Central memory CD4-positive, alpha-beta T cell (primary cell): ENCODE measurements at regions not wholly inside any gene's neighbourhood (a gene's known extent, or its start where the extent isn't known, plus 50 kb on each side); places are given as distances from the start of the nearest gene placed in this dataset.
"Not testable (repeated sequence)": the region's sequence is repeated elsewhere in the genome, so short reads cannot be mapped to it uniquely, and the experiment has no call there.

Source experiments
- DNase-seq: peaks from one replicate; pipeline ENCODE4 v3.0.0; 2022

- no peak for DNase-seq
Observed at GRCh38 chr18:9021458-9021857, 81.0 kb upstream of the NDUFV2 start.

DNA sequence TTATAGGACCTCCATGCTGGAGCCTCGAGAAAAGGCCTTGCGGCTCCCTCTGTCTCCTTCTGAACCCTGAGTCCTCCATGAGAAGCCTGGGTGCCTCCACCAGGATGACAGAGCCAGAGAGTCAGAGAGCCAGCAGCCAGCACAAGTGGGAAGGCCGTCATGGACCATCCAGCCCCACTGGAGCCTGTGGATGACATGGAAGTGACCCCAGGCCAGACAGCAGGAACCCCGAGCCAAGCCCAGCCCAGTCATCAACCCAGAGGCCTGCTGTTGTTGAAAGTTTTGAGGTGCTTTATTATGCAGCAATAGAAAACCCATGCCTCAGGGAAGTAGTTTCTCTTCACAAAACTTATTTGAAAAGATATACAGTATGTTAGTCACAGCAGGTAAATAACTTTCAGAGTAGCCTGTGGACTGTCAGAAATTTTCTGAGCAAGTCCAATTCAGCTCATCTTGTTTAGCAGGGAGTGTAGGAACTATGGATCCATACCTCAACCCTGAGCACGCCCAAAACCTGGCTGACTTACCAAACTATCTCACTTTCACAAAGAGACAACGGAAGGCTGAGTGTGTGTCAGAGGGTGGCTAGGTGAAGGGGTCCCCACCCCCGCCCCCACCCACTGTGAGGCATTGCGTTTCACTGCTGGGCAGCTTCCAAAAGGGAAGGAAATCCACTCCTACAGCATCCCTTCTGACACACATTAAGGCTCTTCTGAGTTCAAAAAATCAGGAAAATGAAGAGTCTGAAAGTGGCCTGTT lies 79.9 kb upstream of the NDUFV2 start:
- no peak for DNase-seq

DNA sequence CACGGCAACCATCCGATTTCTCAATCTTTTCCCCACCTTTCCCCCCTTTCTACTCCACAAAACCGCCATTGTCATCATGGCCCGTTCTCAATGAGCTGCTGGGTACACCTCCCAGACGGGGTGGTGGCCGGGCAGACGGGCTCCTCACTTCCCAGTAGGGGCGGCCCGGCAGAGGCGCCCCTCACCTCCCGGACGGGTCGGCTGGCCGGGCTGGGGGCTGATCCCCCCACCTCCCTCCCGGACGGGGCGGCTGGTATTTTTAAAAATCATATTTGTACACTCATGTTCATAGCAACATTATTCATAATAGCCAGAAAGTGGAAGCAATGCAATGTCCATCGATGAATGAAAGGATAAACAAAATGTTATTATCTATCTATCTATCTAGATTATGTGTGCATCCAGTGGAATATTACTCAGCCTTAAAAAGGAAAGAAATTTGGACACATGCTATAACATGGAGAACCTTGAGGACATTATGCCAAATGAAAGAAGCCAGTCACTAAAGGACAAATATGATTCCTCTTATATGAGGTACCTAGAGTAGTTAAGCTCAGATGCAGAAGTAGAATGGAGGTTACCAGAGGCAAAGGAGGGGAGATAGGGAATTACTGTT lies 78.4 kb upstream of the NDUFV2 start:
- not testable (repeated sequence) for DNase-seq

DNA sequence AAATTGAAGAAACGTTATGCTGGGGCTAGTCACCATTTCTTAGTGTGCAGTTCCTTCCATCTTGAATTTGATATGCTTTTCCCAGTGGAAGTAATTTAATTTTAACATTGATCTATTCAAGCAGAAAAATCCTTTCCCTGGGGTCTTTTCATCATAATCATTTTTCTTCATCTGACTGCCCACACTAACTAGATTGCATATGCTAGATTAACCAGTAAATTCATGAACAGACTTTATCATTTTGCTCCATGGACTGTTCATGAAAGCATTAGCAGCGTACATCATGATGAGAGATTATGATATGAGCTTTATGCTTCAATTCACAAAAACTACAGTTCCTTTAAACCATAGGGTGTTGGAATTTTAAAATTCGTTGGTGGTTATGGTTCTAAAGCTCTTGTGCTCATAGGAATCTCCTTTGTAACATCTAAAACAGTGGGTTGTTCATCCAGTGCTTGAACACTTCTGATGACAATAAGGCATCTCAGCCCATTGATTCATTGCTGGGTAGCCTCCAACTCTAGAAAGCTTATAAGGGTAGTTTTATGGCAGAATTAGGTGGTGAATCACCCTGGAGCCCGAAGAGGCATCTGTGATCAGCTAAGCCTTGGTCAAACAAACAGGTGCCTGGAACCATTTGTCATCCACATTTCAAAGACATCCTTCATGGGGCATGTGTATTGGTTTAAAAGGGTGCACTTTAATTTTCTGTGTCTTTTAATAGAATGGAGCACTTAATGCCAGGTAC lies 77.2 kb upstream of the NDUFV2 start:
- DNase-seq, result no peak

GRCh38 chr18:9029131-9029530 lies 73.4 kb upstream of the NDUFV2 start:
- no peak for DNase-seq

DNA sequence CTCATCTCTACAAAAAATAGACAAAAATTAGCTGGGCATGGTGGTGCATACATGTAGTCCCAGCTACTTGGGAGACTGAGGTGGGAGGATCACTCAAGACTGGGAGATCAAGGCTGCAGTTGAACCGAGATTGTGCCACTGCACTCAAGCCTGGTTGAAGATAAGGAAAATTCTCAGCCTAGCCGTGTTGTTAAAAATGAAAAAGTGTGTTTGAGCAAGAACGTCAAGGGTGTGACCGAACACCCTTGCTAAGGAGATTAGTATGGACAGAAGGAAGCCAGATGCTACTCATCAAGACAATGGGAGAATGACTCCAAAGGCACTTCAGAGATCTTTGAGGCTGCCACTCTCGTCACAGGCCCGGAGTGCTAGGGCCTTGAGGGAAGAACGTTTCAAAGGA lies 70.0 kb upstream of the NDUFV2 start:
- no peak for DNase-seq

DNA sequence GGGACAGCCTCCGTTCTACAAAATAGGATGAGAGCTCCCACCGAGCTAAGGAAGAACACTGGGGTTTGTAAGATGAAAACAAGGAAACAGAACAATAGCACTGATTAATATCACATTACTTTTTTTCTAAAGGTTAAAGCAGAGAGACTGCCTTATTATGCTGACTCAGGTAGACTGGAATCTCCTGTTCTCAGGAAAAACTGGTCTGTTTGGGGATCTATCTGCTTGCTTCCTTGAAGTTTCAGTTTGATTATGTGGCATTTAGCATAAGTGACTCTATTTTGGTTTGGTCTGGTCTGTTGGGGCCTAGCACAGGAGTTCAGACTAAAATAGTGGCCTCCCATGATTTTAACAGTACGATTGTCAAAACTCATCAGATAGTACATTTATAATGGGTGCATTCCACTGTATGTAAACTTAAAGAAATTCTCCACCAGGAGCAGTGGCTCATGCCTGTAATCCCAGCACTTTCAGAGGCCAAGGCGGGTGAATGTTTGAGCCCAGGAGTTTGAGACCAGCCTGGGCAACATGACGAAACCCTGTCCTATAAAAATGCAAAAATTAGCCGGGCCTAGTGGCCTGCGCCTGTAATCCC lies 64.1 kb upstream of the NDUFV2 start:
- DNase-seq, result no peak

- no peak for DNase-seq
Observed at GRCh38 chr18:9039441-9040071, 62.9 kb upstream of the NDUFV2 start.

DNA sequence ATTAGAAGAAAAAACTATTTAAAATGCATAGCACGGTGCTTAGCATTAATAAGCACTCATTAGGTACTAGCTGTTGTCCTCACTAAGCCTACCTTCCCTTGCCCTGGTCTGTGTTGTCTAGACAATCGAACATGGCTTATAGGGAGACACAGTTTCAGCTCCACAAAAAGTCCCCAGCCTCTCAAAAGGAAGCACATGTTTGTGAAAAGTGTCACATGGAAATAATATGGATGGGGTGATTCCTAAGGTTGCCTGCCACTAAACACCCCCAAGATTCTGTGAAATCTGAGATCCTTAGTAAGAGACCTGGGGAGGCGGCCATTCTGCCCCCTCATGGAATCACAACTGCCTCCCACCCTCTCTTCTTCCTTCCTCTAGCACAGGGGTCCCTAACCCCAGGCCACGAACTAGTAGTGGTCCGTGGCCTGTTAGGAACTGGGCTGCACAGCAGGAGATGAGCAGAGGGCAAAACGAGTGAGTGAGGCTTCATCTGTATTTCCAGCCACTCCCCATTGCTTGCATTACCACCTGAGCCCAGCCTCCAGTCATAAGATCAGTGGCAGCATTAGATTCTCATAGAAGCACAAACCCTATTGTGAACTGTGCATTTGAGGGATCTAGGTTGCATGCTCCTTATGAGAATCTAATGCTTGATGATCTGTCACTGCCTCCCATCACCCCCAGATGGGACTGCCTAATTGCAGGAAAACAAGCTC lies 59.6 kb upstream of the NDUFV2 start:
- no peak for DNase-seq

- DNase-seq, result no peak
Observed at GRCh38 chr18:9043581-9043980, 58.9 kb upstream of the NDUFV2 start.

DNA sequence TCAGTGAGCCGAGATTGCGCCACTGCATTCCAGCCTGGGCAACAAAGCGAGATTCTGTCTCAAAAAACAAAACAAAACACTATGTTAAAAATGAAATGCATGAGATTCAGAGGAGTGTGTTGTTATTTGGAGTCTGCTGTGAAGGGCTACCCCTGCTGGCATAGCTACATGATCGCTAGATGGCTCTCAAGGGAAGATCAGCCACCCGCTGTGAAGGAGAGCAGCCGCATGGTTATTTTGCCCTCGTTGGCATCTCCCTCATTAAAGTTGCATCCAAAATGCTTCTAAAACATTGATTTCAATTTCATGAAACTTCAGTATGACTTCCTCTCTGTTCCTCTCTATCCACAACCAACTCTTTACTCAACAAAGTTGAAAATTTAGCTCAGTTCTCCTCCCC lies 54.8 kb upstream of the NDUFV2 start:
- no peak for DNase-seq

- DNase-seq, result no peak
Observed at GRCh38 chr18:9048236-9048635, 54.3 kb upstream of the NDUFV2 start.

GRCh38 chr18:9048808-9049494 lies 53.5 kb upstream of the NDUFV2 start:
- DNase-seq, result no peak

DNA sequence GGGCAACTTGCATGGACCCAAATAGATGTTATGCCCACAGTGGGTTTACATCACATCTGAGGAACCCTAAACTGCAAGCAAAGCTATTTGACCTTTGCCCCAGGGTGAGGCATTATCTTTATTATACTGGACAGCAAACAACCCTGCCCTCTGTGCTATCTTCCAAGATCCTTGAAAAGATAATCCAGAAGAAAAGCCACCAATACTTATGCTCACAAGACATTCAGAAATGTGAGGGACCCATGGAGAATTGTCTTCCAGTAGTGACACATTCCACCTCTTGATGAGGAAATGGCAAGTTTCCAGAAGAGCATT lies 53.0 kb upstream of the NDUFV2 start:
- no peak for DNase-seq

DNA sequence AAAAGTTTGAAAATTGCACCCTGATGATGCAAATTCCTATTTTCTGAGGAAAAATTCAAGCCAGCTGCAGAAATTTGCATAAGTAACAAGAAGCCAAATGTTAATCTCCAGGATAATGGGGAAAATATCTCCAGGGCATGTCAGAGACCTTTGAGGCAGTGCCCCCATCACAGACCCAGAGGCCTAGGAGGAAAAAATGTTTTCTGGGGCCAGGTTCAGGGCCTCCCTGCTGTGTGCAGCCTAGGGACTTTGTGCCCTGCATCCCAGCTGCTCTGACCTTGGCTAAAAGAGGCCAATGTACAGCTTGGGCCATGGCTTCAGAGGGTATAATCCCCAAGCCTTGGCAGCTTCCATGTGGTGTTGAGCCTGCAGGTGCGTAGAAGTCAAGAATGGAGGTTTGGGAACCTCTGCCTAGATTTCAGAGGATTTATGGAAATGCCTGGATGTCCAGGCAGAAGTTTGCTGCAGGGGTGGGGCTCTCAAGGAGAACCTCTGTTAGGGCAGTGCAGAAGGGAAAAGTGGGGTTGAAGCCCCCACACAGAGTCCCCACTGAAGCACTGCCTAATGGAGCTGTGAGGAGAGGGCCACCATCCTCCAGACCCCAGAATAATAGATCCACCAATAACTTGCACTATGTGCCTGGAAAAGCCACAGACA lies 51.7 kb upstream of the NDUFV2 start:
- DNase-seq, result not testable (repeated sequence)
